Lower leg skin (tissue), 4 donors: ENCODE measurements at regions not wholly inside any gene's neighbourhood (a gene's known extent, or its start where the extent isn't known, plus 50 kb on each side); places are given as distances from the start of the nearest gene placed in this dataset.

Experiments used
- DNase-seq, 2 donors: peaks; one replicate each; pipeline ENCODE4 v3.0.0-alpha.2; 2019; ENCODE audit warnings: low spot score in 2 of 2
- H3K4me3 ChIP-seq: fragments of 200-600 bp; sonication (generic); 2 replicates; pipeline ENCODE4 v1.5.1; 2017; ENCODE audit warnings: mild to moderate bottlenecking, low read depth; ENCODE audit not compliant: poor library complexity, severe bottlenecking
- CTCF ChIP-seq, 3 donors: fragments of 450-650 bp; IDR thresholded peaks; one replicate each; pipeline ENCODE4 v1.5.1; 2016; ENCODE audit warnings: antibody characterized with exemption in 3 of 3, mild to moderate bottlenecking in 3 of 3, moderate library complexity in 2 of 3
- POLR2A ChIP-seq, 2 donors: fragments of 450-650 bp; IDR thresholded peaks; one replicate each; pipeline ENCODE4 v1.6.1; 2016 to 2017; ENCODE audit warnings: antibody characterized with exemption in 2 of 2, mild to moderate bottlenecking in 1 of 2, moderate library complexity in 1 of 2
- WGBS, 2 donors: methylation state at CpG; one replicate each; pipeline ENCODE4 v1.1.5; 2018; 5-methylcytosine and 5-hydroxymethylcytosine counted together
- intact Hi-C: fragments of 100-400 bp; cut with DNase I; formaldehyde crosslinking; loops from one replicate; pipeline ENCODE4 v1.15.0; 2023; ENCODE audit warnings: low total_unique reads

DNA sequence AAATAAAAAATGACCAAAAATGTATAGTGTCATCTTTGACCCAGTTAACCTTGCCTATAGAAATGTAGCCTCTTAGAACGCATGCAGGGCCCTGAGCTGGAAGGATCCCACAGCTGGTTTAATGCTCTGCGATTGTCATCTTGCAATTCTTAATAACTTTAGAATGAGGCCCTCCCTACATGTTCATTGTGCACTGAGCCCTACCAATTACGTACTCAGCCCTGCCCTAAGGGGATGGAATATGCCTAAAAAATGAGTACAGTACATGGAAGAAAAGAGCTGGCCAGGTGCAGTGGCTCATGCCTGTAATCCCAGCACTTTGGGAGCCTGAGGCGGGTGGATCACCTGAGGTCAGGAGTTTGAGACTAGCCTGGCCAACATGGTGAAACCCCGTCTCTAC, 57.8 kb upstream of the BCAR3 start:
- intact Hi-C loops, result no loop called here
- H3K4me3 ChIP-seq, result no peak overlapping the region
- TF ChIP-seq CTCF (IDR thresholded peaks at IDR 0.05), result no peak
- 52 to 74% methylated on average over 5 of the region's 5 CpGs for WGBS, 2 donors
- no peak for DNase-seq

DNA sequence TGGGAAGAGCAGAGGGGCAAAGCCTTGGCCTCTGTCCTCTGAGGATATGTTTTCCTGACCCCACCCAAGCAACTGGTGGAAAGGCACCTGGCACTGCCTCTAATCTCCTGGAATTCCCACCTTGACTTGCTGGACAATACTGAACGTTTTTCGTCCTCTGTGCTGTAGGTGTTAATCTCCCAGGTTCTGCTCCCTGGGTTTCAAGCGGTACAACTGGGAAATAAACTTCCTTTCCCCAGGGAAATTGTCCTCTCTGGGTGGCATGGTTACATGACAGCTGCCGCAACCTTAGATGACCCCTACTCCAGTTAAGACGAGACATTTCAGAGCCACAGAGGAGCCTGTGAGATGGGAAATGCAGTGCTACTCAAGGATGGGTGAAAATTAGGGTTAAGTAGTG, 57.3 kb upstream of the BCAR3 start:
- no peak overlapping the region for H3K4me3 ChIP-seq
- TF ChIP-seq CTCF (IDR thresholded peaks at IDR 0.05), result no peak
- TF ChIP-seq POLR2A (IDR thresholded peaks at IDR 0.05), result no peak
- DNase-seq, result no peak
- intact Hi-C loops, result no loop called here
- whole genome bisulfite sequencing, 2 donors, result 78 to 87% methylated on average over 5 of the region's 5 CpGs

- no peak for DNase-seq
Measured at GRCh38 chr1:93738075-93738622, 56.5 kb upstream of the BCAR3 start.

DNA sequence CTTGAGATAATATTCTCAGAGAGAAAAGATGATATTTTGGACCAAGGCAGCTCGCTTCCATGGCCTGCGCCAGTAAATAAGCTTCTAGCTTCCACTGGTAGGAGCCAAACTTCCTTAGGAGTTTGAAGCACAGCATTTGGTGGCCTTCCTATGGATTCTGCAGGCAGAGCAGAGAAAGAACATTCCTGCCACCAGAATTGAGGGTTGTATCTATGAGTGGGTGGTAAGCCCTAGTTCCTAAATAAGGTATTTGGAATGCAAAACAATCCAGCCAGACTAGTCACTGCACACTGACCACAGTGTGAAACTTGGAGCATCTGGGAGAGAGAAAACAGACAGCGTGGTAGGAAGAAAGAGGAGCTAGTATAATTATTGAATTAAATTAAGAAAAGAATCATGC, 54.1 kb upstream of the BCAR3 start:
- intact Hi-C loops, result no loop called here
- DNase-seq, result no peak
- WGBS, 2 donors, result 95 to 98% methylated on average over 3 of the region's 3 CpGs
- TF ChIP-seq POLR2A (IDR thresholded peaks at IDR 0.05) (no peak), CTCF (IDR thresholded peaks at IDR 0.05) (no peak)
- no peak overlapping the region for H3K4me3 ChIP-seq

More at GRCh38 chr1:93738075-93738622, 56.5 kb upstream of the BCAR3 start:
- H3K4me3 ChIP-seq, result no peak overlapping the region
- intact Hi-C loops, result no loop called here
- WGBS, 2 donors, result 71 to 81% methylated on average over 7 of the region's 7 CpGs
- TF ChIP-seq POLR2A (IDR thresholded peaks at IDR 0.05) (no peak), CTCF (IDR thresholded peaks at IDR 0.05) (no peak)

DNA sequence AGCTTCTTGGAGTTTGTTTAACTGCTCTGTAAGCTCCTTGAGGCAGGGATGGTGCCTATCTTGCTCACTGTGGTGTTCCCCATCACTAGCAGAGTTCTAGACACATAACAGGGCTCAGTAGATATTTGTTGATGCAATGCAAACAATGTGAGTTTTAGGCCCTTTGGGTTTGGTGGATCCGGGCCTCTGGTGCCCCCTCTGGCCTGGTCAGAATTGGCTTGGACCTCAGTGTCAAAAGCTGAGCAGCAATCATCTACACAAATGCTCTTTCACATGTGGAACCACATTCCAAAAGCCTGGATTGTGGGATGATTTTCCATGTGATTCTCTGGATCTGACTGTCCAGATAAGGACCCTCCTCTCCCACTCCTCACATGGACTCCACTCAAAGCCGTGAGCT, 53.4 kb upstream of the BCAR3 start:
- 82 to 87% methylated on average over 2 of the region's 2 CpGs for WGBS, 2 donors

More for the DNA sequence above, 53.4 kb upstream of the BCAR3 start:
- H3K4me3 ChIP-seq, result no peak overlapping the region
- no peak for DNase-seq
- intact Hi-C loops, result no loop called here
- no peak for TF ChIP-seq CTCF (IDR thresholded peaks at IDR 0.05)
- TF ChIP-seq POLR2A (IDR thresholded peaks at IDR 0.05), result no peak
